Cardiac fibroblast (primary cell): ENCODE measurements at regions not wholly inside any gene's neighbourhood (a gene's known extent, or its start where the extent isn't known, plus 50 kb on each side); places are given as distances from the start of the nearest gene placed in this dataset.

ENCODE experiments used
- DNase-seq, 2 donors: peaks; one replicate each; pipeline versions ENCODE4 v3.0.0 to v3.0.0-alpha.2; 2010; ENCODE audit warnings: low read depth in 2 of 2
- H3K4me3 ChIP-seq, 2 donors: replicated peaks in 1 of 2; 1 replicate in 1 of 2; 2 replicates in 1 of 2; pipeline ENCODE4 v1.5.1; 2011; ENCODE audit warnings: low read depth in 2 of 2, low read length in 2 of 2, mild to moderate bottlenecking in 2 of 2, moderate library complexity in 1 of 2
- TF ChIP-seq, protein P1 (sequence below): IDR thresholded peaks from one replicate; pipeline ENCODE4 v1.5.1; 2011; ENCODE audit warnings: low read depth, mild to moderate bottlenecking, low read length, inconsistent platforms

DNA sequence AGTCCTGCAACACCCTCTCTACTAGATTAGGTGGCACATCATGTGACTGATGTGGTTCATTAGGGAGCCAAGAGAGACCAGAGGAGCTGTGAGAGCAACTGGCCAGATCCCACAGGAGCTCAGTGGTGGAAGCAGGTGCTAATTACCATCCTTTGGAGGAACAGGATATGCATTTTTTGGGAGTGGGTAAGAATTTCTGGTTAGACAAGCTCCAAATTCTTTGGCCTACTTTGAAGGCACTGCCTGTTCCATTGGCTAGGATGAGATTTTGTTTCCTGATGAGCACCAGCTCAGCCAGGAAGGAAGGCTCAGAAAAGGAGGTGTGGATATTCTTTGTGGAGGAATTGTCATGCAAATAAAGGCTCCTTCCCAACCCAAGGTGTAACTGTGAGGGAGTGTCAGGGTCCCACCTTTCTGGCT is 130.3 kb upstream of the BMP2 start:
- DNase-seq, result no peak
- no peak overlapping the region for H3K4me3 ChIP-seq
- TF ChIP-seq, protein P1, sequence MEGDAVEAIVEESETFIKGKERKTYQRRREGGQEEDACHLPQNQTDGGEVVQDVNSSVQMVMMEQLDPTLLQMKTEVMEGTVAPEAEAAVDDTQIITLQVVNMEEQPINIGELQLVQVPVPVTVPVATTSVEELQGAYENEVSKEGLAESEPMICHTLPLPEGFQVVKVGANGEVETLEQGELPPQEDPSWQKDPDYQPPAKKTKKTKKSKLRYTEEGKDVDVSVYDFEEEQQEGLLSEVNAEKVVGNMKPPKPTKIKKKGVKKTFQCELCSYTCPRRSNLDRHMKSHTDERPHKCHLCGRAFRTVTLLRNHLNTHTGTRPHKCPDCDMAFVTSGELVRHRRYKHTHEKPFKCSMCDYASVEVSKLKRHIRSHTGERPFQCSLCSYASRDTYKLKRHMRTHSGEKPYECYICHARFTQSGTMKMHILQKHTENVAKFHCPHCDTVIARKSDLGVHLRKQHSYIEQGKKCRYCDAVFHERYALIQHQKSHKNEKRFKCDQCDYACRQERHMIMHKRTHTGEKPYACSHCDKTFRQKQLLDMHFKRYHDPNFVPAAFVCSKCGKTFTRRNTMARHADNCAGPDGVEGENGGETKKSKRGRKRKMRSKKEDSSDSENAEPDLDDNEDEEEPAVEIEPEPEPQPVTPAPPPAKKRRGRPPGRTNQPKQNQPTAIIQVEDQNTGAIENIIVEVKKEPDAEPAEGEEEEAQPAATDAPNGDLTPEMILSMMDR, result no peak

DNA sequence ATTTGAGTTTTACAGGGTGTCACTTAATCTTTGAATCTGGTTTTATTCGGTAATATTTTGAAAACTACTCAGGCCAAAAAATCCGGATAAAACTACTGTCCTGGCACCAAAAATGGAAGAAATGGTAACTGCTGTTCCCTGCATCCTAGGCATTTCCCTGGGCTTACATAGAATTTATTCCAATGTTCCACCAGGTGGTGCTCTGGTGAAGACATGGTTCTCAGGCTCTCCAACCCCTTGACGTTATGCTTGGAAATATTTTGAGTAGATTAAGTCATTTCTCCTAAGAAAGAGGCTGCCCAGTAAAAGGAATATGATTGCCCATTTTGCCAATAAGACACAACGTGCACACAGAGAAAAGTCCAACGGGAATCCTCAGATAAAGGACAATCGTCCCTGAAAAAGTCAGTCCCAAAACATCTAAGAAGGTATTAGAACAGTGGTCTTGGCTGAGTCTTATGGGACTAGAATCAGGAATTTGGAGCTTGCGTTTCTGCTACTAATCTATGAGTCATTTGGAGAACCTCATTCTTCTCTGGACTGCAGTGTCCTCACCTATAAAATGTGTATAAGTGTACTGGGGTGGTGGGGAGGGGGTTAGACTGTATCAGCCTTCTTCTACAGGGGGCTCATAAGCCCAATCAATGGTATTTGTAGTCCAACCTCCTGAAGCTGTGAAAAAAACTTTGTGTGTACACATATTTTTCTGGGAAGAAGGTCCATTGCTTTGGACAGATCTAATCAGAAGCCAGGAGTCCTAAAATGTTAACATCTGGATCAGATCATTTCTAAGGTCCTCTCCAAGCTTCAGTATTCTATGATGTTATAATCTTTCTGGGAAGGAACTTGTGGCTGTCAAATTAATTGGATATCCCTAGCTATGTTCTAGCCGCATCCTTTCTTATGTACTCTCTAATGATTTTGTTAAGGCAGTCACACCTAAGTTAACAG is 131.0 kb upstream of the BMP2 start:
- H3K4me3 ChIP-seq, result no peak overlapping the region
- peak; percentile 77 to 89 for DNase-seq
- TF ChIP-seq, protein P1, result peak; percentile 76

DNA sequence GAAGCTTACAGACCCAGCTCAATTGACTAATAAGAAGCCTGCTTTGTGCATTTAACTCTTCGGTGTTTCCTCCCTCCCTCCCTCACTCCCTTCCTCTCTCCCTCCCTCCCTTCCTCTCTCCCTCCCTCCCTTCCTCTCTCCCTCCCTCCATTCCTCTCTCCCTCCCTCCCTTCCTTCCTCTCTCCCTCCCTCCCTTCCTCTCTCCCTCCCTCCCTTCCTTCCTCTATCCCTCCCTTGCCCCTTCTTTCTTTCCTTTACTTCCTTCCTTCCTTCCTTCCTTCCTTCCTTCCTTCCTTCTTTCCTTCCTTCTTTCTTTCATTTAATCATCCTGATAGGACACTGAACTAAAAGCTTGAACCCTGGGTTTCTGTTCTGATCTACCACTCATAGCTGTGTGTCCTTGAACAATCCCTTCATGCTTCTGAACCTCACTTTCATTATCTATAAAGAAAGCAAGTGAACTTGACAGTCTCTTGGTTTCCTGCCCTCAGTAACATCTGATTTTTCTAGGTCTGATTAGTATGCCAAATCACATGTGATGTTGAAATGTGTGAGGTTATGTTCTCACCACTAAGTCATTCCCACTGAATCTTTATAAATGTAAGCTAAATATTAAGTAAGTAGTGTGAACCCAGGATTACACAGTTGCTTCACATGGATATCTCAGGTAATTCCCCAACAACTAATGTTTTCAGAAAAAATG is 132.3 kb upstream of the BMP2 start:
- H3K4me3 ChIP-seq, result no peak overlapping the region
- TF ChIP-seq, protein P1, result no peak
- peak; percentile 19 to 40 for DNase-seq

DNA sequence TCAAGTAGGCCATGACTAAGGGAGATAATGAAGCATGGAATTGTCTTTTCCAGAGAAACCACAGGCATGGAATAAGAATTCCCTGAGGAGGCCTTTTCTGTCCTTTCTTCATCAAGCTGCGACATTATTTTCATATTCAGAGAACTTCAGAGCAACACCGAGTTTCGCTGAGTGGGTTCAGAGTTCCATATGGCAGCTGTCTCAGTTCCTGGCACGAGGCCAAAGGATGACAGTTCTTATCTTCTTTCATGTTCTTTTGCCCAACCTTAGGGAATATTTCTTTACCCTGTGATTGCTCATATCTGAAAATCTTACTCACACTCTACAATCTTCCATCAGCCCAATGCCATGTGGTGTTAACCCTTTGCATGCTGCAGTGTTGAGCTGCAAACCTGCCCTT is 135.3 kb upstream of the BMP2 start:
- TF ChIP-seq, protein P1, result no peak
- peak; percentile 32 to 44 for DNase-seq
- H3K4me3 ChIP-seq, result no peak overlapping the region

DNA sequence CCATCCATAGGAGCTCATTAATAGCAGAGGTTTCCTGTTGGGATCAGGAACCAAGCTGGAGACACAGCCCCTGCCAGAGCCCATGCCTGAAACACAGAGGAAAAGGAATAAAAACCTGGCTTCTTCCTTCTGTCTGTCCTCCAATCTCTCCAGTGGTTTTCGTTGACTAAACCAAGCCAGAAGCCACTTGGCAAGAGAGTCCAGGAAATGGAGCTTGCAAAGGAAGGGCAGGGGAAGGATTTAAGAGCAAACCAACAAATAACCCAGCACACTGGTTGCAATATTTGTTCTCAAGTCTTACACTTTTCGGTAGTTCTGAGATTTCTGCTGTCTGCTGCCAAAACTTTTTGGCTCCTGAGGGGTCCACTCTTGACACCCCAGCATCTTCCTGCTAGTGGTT is 137.0 kb upstream of the BMP2 start:
- no peak overlapping the region for H3K4me3 ChIP-seq
- peak in 1 of 2 donors; percentile 55 for DNase-seq
- TF ChIP-seq, protein P1, result no peak

DNA sequence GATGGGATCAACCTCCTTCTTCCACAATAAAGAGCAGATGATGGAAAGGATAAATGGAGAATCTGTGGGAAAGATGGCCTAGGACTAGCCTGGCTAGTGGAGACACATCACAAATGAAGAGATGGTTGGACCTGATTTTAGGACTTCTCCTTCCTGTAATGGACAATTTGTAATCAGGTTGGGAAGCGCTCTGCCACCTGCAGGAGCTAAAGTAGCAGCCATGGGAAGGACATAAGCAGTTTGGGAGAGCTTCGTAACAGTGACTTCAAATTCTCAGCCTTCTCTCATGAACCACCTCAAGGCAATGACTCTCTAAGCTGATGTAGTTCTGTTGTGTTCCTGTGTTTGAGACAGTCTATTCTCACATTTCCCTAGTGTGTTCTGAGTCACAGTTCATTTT is 137.9 kb upstream of the BMP2 start:
- DNase-seq, result peak in 1 of 2 donors; percentile 19
- TF ChIP-seq, protein P1, result no peak

More for the DNA sequence above, 137.9 kb upstream of the BMP2 start:
- H3K4me3 ChIP-seq, result no peak overlapping the region
